Natural killer cell treated with Interleukin-12 subunit alpha and Interleukin-12 subunit beta and Interleukin-15 and Interleukin-18, amount 100 ng/mL, for 72 hours (primary cell): ENCODE measurements at regions not wholly inside any gene's neighbourhood (a gene's known extent, or its start where the extent isn't known, plus 50 kb on each side); places are given as distances from the start of the nearest gene placed in this dataset.

Source experiments
- ATAC-seq, 2 donors: fragments of 150-1000 bp; cut with Tn5 transposase in 1 of 2; sonication (Bioruptor Pico), chemical (Tn5 transposase) in 1 of 2; 2 replicates each; pipeline ENCODE4 v1.10.0; 2021
- DNase-seq: peaks from one replicate; pipeline ENCODE4 v3.0.0; 2022; ENCODE audit warnings: low spot score
- H3K27ac Mint-ChIP-seq, 2 donors: 1 replicate in 1 of 2; 2 replicates in 1 of 2; pipeline ENCODE4 v1.8.0; 2022; ENCODE audit warnings: mixed read lengths in 2 of 2, mild to moderate bottlenecking in 1 of 2, moderate library complexity in 1 of 2
- H3K27me3 Mint-ChIP-seq, 2 donors: 1 replicate in 1 of 2; 2 replicates in 1 of 2; pipeline ENCODE4 v1.8.0; 2022; ENCODE audit warnings: mixed read lengths in 2 of 2
- H3K36me3 Mint-ChIP-seq: one replicate; pipeline ENCODE4 v1.8.0; 2022; ENCODE audit warnings: mixed read lengths
- H3K4me1 Mint-ChIP-seq, 2 donors: 1 replicate in 1 of 2; 2 replicates in 1 of 2; pipeline ENCODE4 v1.8.0; 2022; ENCODE audit warnings: low read depth in 2 of 2, mixed read lengths in 2 of 2, mild to moderate bottlenecking in 1 of 2
- H3K4me3 Mint-ChIP-seq: one replicate; pipeline ENCODE4 v1.8.0; 2022; ENCODE audit warnings: mixed read lengths
- H3K9me3 Mint-ChIP-seq: 2 replicates; pipeline ENCODE4 v1.8.0; 2022; ENCODE audit warnings: mixed read lengths

DNA sequence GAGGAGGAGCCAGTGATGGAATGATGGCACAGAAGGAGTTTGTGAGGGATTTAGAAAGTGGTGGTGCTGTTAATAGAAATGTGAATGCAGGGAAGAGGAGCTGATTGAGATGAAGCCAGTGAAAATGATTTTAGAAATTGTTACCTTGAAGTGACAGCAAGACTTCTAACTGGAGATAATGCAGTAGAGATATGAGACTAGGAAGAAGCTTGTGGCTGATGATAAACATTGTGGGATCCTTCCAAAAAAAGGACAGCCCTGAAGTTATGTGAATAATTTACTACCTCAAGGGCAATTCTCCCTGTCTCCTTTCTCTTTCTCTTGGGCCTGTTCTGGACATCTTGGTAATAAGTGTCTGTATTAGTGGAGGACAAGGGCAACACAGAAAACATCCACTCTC, 138.6 kb downstream of the LSMEM1 start:
- Mint-ChIP-seq H3K4me1 (no peaks in the 10 kb centered on the region), H3K9me3 (peaks cover 14% of the 10 kb centered on the region), H3K36me3 (no peaks in the 10 kb centered on the region), H3K27ac (no peak overlapping the region), H3K4me3 (no peak overlapping the region), H3K27me3 (peaks cover 3 to 34% of the 10 kb centered on the region in 2 donors)
- ATAC-seq, result no peak
- no peak for DNase-seq

GRCh38 chr7:112622159-112622715, 141.4 kb downstream of the LSMEM1 start:
- no peaks in the 10 kb centered on the region for H3K4me1 Mint-ChIP-seq
- no peak overlapping the region for H3K27ac Mint-ChIP-seq
- no peak for ATAC-seq
- no peaks in the 10 kb centered on the region for H3K36me3 Mint-ChIP-seq
- DNase-seq, result no peak
- peaks cover 0 to 28% of the 10 kb centered on the region in 2 donors for H3K27me3 Mint-ChIP-seq
- H3K4me3 Mint-ChIP-seq, result no peak overlapping the region
- peaks cover 10% of the 10 kb centered on the region for H3K9me3 Mint-ChIP-seq

DNA sequence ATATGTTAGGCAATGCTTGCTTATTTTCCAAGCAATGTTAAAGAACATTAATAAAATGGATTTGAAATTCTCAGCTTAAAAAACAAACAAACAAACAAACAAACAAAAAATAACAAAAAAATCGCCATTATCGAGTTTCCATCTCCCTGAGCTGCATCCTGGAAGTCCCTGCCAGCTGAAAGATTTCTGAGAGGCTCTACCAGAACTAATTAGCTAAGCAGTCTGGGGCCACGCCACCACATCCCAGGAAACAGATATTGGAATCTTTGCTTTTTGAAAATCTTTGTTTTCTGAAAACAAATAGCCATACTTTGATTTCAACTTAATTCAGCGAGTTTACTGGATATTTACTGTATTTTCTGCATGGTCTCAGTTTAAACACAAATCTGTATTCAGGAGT, 143.6 kb downstream of the LSMEM1 start:
- peaks cover 0 to 19% of the 10 kb centered on the region in 2 donors for H3K27me3 Mint-ChIP-seq
- no peak overlapping the region for H3K27ac Mint-ChIP-seq
- DNase-seq (no peak), ATAC-seq (no peak)
- peaks cover 15% of the 10 kb centered on the region for H3K9me3 Mint-ChIP-seq
- H3K4me1 Mint-ChIP-seq, result no peaks in the 10 kb centered on the region
- no peak overlapping the region for H3K4me3 Mint-ChIP-seq
- no peaks in the 10 kb centered on the region for H3K36me3 Mint-ChIP-seq

GRCh38 chr7:112630565-112630964, 149.8 kb downstream of the LSMEM1 start:
- peaks cover 9% of the 10 kb centered on the region for H3K9me3 Mint-ChIP-seq
- H3K4me3 Mint-ChIP-seq, result no peak overlapping the region
- no peak overlapping the region for H3K27ac Mint-ChIP-seq
- no peak for ATAC-seq
- H3K36me3 Mint-ChIP-seq, result no peaks in the 10 kb centered on the region
- DNase-seq, result no peak
- no peaks in the 10 kb centered on the region for H3K4me1 Mint-ChIP-seq
- peaks cover 0 to 12% of the 10 kb centered on the region in 2 donors for H3K27me3 Mint-ChIP-seq

DNA sequence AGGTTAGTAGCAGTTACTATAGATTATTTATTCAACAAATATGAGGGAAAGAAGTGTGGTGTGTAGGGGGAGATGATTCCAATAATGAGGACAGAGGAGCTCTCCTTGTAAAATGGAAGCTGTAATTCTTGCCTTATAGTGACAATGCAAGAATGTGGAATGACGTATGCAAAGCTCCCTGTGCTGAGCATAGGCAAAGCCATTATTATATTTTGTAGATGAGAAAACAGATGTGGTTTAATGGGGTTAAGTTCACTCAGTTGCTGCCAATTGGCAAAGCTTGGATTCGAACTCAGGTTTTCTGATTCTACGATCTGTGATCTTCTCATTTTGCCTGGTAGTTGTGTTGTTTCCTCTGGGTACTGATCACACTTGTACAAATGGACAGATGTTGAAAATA, 153.3 kb downstream of the LSMEM1 start:
- no peaks in the 10 kb centered on the region for H3K36me3 Mint-ChIP-seq
- no peaks in the 10 kb centered on the region for H3K9me3 Mint-ChIP-seq
- H3K4me1 Mint-ChIP-seq, result no peaks in the 10 kb centered on the region
- DNase-seq (no peak), ATAC-seq (no peak)
- H3K4me3 Mint-ChIP-seq, result no peak overlapping the region
- H3K27me3 Mint-ChIP-seq, result peaks cover 0 to 10% of the 10 kb centered on the region in 2 donors
- no peak overlapping the region for H3K27ac Mint-ChIP-seq

DNA sequence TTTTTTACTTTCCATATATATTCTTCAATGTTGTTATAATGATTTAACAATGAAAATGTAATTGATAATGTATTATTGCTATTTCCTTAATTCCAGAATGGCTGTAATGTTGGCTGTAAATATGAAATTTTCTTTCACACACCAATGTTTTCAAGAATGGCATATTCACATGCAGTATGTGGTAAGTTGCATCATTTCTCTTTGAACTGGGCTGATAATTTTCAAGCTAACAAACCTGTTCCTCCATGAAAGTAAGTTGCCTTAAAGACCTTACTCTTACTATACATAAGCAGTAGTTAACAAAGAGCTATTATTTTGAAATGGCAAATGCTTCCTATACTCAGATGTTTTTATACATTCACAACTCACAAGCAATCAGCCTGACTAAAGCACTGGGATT, 154.5 kb downstream of the TMEM168 start:
- H3K4me3 Mint-ChIP-seq, result no peak overlapping the region
- H3K27ac Mint-ChIP-seq, result no peak overlapping the region
- peaks cover 0 to 4% of the 10 kb centered on the region in 2 donors for H3K27me3 Mint-ChIP-seq
- no peaks in the 10 kb centered on the region for H3K36me3 Mint-ChIP-seq
- H3K9me3 Mint-ChIP-seq, result no peaks in the 10 kb centered on the region
- H3K4me1 Mint-ChIP-seq, result no peaks in the 10 kb centered on the region
- DNase-seq (no peak), ATAC-seq (no peak)

DNA sequence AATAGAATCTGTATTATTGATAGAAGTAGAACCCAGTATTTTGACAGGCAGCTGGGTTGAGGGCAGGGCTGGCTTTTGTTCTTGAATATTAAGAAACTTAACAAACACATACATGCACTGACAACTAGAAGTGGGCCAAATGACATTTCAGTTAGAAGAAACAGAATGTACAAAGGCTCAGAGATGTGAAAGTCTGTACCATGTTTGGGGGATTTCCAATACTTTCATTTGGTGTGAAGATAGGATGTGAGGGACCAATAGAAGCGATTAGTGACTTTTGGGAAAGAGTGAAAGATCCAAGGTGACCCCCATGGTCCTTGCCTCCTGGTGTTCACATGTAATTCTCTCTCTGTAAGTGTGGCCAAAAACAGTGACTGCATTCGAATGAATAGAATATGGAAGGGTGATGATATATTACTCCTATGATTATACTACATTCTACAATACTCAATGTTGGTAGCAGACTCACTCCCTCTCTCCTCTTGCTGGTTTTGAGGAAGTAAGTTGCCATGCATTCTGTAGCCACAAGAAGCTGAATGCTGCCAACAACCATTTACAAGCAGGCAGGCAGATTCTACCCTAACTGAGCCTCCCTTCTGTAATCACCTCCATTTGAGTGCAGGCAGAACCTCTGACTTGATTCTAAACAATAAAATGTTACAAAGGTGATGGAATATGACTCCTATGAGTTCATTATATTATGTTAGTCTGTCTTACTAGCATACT, 151.4 kb downstream of the TMEM168 start:
- Mint-ChIP-seq H3K9me3 (peaks cover 8% of the 10 kb centered on the region), H3K4me3 (no peak overlapping the region), H3K36me3 (no peaks in the 10 kb centered on the region), H3K27ac (no peak overlapping the region), H3K27me3 (no peaks in the 10 kb centered on the region), H3K4me1 (no peaks in the 10 kb centered on the region)
- no peak for ATAC-seq
- DNase-seq, result no peak

DNA sequence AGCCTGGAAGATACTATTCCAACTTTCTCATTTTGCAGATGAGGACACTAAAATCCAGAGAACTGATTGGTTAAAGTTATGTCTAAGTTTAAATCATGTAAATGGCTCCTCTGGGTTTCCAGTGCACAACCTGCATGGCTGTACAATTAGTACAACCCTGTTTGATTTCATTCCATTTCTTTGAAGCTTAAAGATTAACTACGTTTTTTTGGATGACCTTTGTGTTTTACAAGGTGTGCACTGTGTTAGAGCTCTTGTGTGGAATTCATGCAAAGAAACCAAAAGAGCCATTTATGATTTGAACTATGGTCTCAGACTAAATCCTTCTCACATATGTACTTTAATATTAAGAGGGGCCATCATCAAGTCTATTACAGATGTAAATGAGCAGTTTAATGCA, 149.5 kb downstream of the TMEM168 start:
- Mint-ChIP-seq H3K9me3 (peaks cover 18% of the 10 kb centered on the region), H3K4me1 (no peaks in the 10 kb centered on the region), H3K27ac (no peak overlapping the region), H3K27me3 (peaks cover 0 to 2% of the 10 kb centered on the region in 2 donors), H3K4me3 (no peak overlapping the region), H3K36me3 (peaks cover 8% of the 10 kb centered on the region)
- ATAC-seq (no peak), DNase-seq (no peak)

GRCh38 chr7:112646783-112647182, 143.4 kb downstream of the TMEM168 start:
- Mint-ChIP-seq H3K9me3 (peaks cover 29% of the 10 kb centered on the region), H3K27me3 (peaks cover 0 to 15% of the 10 kb centered on the region in 2 donors), H3K4me1 (no peaks in the 10 kb centered on the region), H3K36me3 (peaks cover 16% of the 10 kb centered on the region), H3K27ac (no peak overlapping the region), H3K4me3 (no peak overlapping the region)
- no peak for DNase-seq
- no peak for ATAC-seq

DNA sequence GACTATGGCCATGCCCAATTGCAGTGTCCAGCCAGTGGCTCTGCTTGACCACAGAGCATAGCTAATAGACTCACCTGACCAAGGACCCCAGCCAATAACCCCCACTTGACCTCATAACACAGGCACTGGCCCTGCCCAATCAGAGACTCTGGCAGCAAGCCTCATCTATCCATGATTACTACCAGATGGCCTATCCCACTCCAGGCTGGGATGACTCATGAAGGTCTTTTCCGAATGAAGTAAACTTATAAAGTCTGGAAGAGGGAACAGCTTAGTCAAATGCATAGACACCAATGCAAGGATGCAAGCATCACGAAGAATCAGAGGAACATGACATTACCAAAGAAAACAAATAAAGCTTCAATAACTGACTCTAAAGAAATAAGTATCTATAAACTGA, 141.4 kb downstream of the TMEM168 start:
- Mint-ChIP-seq H3K4me3 (no peak overlapping the region), H3K9me3 (peaks cover 21% of the 10 kb centered on the region), H3K4me1 (no peaks in the 10 kb centered on the region), H3K27me3 (peaks cover 0 to 15% of the 10 kb centered on the region in 2 donors), H3K27ac (no peak overlapping the region), H3K36me3 (peaks cover 16% of the 10 kb centered on the region)
- ATAC-seq, result no peak
- no peak for DNase-seq

- Mint-ChIP-seq H3K27ac (no peak overlapping the region), H3K9me3 (peaks cover 17% of the 10 kb centered on the region), H3K36me3 (peaks cover 12% of the 10 kb centered on the region), H3K4me3 (no peak overlapping the region), H3K27me3 (peaks cover 0 to 15% of the 10 kb centered on the region in 2 donors), H3K4me1 (no peaks in the 10 kb centered on the region)
- no peak for DNase-seq
- ATAC-seq, result no peak
These were observed 140.6 kb downstream of the TMEM168 start for GRCh38 chr7:112649560-112649959.

DNA sequence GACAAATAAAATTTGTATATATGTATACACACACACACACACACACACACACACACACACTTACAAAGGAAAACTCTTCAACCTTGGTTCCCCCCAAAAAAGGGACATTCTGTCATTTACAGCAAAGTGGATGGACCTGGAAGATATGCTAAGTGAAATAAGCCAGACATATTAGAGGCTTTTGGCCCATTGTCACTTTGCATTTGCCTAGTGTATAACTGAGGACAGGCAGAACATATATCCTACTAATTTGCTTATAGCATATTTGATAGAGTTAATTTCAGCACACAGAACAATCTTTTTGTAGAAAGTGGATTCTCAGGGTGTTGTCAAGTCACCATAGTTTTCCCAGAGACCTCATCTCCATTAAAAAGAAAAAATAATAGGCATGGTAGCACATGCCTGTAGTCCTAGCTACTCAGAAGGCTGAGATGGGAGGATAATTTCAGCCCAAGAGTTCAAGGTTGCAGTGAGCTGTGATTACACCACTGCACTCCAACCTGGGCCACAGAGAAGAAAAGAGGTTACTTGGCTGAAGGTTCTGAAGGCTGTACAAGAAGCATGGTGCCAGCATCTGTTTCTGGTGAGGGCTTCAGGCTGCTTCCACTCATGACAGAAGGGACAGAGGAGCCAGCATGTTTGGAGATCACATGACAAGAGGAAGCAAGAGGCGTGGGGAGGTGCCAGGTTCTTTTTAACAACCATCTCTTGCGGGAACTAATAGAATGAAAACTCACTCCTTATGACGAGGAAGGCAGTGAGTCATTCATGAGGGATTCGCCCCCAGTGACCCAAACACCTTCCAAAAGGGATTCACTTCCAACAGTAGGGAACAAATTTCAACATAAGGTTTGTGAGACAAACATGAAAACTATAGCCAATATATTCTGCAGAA, 135.6 kb downstream of the TMEM168 start:
- peaks cover 0 to 9% of the 10 kb centered on the region in 2 donors for H3K27me3 Mint-ChIP-seq
- no peaks in the 10 kb centered on the region for H3K4me1 Mint-ChIP-seq

GRCh38 chr7:112665709-112666108, 124.5 kb downstream of the TMEM168 start:
- H3K36me3 Mint-ChIP-seq, result no peaks in the 10 kb centered on the region
- no peak overlapping the region for H3K27ac Mint-ChIP-seq
- H3K4me3 Mint-ChIP-seq, result no peak overlapping the region
- no peak for ATAC-seq
- no peak for DNase-seq
- H3K27me3 Mint-ChIP-seq, result peaks cover 2 to 18% of the 10 kb centered on the region in 2 donors
- H3K4me1 Mint-ChIP-seq, result no peaks in the 10 kb centered on the region
- H3K9me3 Mint-ChIP-seq, result peaks cover 2% of the 10 kb centered on the region

More for the DNA sequence above, 135.6 kb downstream of the TMEM168 start:
- Mint-ChIP-seq H3K27ac (no peak overlapping the region), H3K4me3 (no peak overlapping the region), H3K9me3 (peaks cover 5% of the 10 kb centered on the region), H3K36me3 (no peaks in the 10 kb centered on the region)
- DNase-seq, result no peak
- no peak for ATAC-seq

DNA sequence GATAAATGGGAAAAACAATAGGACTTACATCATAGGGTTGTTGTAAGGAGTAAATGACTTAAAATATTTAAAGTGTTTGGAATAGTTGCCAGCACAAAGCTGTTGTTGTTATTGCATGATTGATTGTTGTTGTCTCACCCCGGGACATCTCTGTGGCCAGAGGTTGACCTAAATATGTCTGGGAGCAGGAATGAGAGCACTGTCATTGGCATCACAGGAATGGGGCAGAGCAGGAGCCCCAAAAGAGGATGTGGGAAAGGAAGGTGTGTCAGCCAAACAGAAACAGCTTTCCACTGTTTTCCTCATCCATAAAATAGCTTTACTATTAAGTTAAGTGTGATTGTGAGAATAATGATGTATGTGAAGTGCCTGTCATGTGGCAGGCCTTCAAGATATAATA, 121.6 kb downstream of the TMEM168 start:
- ATAC-seq (no peak), DNase-seq (no peak)
- no peaks in the 10 kb centered on the region for H3K4me1 Mint-ChIP-seq
- H3K4me3 Mint-ChIP-seq, result no peak overlapping the region
- H3K27me3 Mint-ChIP-seq, result peaks cover 3 to 16% of the 10 kb centered on the region in 2 donors
- no peaks in the 10 kb centered on the region for H3K36me3 Mint-ChIP-seq
- no peak overlapping the region for H3K27ac Mint-ChIP-seq
- no peaks in the 10 kb centered on the region for H3K9me3 Mint-ChIP-seq
